ENCODE measurements at regions not wholly inside any gene's neighbourhood (a gene's known extent, or its start where the extent isn't known, plus 50 kb on each side); places are given as distances from the start of the nearest gene placed in this dataset.
A peak's percentile ranks its signal among the peaks of the same experiment; 100 is the strongest.

DNA sequence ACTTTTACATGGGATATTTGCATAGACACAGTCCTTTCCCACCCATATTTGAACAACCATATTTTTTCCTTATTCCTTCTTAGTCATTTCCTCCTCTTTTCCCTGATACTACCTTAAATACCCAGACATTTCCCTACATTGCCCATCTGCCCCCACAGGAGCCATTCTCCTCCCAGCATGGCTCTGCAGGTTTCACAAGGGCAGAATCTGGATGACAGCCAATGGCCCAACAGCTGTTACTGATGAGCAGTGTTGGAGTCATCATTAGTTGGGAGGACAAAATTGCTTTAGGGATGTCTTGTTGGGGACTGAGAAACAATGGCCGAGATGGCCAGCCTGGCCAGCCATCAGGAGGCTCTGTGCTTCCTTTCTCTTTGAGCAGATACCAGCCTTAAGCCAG is 209.5 kb downstream of the KLF5 start:
- H3K27me3 ChIP-seq = no peaks in the 10 kb centered on the region
- no peak overlapping the region for H3K27ac ChIP-seq
- H3K4me3 ChIP-seq = no peak overlapping the region
- no peaks in the 10 kb centered on the region for H3K4me1 ChIP-seq (ENCODE audit: low read depth)
- no peaks in the 10 kb centered on the region for H3K36me3 ChIP-seq
- H3K9me3 ChIP-seq (ENCODE audit: low read depth) = no peaks in the 10 kb centered on the region
- peak in 1 of 2 donors; percentile 38 for DNase-seq (ENCODE audit: low read depth in 1 of 2, low spot score in 1 of 2)
- TF ChIP-seq, protein P1, sequence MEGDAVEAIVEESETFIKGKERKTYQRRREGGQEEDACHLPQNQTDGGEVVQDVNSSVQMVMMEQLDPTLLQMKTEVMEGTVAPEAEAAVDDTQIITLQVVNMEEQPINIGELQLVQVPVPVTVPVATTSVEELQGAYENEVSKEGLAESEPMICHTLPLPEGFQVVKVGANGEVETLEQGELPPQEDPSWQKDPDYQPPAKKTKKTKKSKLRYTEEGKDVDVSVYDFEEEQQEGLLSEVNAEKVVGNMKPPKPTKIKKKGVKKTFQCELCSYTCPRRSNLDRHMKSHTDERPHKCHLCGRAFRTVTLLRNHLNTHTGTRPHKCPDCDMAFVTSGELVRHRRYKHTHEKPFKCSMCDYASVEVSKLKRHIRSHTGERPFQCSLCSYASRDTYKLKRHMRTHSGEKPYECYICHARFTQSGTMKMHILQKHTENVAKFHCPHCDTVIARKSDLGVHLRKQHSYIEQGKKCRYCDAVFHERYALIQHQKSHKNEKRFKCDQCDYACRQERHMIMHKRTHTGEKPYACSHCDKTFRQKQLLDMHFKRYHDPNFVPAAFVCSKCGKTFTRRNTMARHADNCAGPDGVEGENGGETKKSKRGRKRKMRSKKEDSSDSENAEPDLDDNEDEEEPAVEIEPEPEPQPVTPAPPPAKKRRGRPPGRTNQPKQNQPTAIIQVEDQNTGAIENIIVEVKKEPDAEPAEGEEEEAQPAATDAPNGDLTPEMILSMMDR (IDR thresholded peaks at IDR 0.05; ENCODE audit: low read depth, low read length) = no peak

DNA sequence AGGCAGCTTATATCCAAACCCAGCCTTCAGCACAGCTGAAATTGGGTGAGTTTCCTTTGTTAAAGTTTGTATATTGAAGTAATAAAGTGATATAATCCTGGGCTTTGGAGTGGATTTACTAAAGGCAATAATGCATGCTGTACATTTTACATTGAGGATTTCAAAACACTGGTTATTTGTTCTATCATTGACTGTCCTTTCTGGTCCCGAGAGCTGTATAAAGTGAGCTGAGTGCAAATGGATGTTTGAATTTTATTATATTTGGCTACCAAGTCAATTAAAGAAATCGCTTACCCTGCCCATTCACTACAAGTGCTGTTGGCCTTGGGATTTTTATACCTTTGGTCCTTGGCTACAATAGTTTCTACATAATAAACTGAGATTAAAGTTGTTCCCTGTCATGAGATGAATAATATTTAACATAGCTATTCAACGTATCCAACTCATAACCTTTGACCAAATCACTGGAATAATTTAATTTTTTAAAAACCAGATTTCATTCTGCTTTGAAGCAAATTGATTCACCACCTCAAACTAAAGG is 207.9 kb downstream of the KLF5 start:
- H3K4me3 ChIP-seq = no peak overlapping the region
- no peaks in the 10 kb centered on the region for H3K36me3 ChIP-seq
- no peaks in the 10 kb centered on the region for H3K9me3 ChIP-seq (ENCODE audit: low read depth)
- H3K4me1 ChIP-seq (ENCODE audit: low read depth) = no peaks in the 10 kb centered on the region
- H3K27ac ChIP-seq = no peak overlapping the region
- TF ChIP-seq, protein P1 (IDR thresholded peaks at IDR 0.05; ENCODE audit: low read depth, low read length) = no peak
- DNase-seq (ENCODE audit: low read depth in 1 of 2, low spot score in 1 of 2) = no peak
- H3K27me3 ChIP-seq = no peaks in the 10 kb centered on the region

DNA sequence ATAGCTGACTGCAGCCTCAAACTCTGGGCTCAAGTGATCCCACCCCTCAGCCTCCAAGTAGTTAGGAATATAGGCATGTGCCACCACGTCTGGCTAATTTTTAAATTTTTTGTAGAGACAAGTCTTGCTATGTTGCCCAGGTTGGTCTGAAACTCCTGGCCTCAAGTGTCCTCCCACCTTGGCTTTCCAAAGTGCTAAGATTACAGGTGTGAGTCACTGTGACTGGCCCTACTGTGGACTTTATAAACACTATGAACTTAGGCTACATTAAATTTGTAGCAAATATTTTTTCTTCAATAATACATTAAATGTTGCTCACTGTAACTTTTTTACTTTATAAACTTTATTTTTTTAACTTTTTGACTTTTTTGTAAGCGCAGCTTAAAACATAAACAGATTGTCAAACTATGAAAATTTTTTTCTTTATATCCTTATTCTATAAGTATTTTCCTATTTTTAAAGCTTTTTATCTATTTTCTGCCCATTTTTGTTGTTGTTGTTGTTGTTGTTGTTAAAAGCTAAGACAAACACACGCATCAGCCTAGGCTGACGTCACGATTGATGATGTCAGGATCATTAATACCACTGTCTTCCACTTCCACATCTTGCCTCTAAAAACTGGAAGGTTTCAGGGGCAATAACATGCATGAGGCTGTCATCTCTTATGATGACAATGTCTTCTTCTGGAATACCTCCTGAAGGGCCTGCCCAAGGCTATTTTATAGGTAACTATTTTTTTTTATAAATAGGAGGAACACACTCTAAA is 204.2 kb downstream of the KLF5 start:
- Histone ChIP-seq H3K4me1 (ENCODE audit: low read depth) (no peaks in the 10 kb centered on the region), H3K36me3 (no peaks in the 10 kb centered on the region)
- TF ChIP-seq, protein P1 (IDR thresholded peaks at IDR 0.05; ENCODE audit: low read depth, low read length) = no peak

DNA sequence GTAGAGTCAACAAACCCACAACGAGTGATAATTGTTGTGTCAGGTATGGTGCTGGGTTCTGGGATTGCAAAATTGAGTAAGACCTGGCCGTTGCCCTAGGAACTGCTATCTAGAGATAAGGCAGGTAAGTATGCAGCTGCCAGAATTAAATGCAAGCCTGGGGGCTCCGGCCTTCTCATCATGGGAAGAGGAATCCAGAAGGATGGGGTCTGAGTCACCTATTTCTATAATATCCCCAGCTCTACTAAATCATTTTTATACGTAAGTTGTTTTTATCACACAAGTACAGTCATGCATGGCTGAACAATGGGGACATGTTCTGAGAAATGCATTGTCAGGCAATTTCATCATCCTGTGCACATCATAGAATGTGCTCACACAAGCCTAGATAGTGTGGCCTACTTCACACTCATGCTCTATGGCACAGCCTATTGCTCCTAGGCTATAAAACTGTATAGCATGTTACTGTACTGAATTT is 203.0 kb downstream of the KLF5 start:
- Histone ChIP-seq H3K9me3 (ENCODE audit: low read depth) (no peaks in the 10 kb centered on the region), H3K36me3 (no peaks in the 10 kb centered on the region), H3K27ac (no peak overlapping the region), H3K4me1 (ENCODE audit: low read depth) (no peaks in the 10 kb centered on the region), H3K27me3 (no peaks in the 10 kb centered on the region), H3K4me3 (no peak overlapping the region)
- peak in 1 of 2 donors; percentile 40 for DNase-seq (ENCODE audit: low read depth in 1 of 2, low spot score in 1 of 2)
- TF ChIP-seq, protein P1 (IDR thresholded peaks at IDR 0.05; ENCODE audit: low read depth, low read length) = no peak

More for the DNA sequence above, 204.2 kb downstream of the KLF5 start:
- no peak overlapping the region for H3K27ac ChIP-seq
- H3K9me3 ChIP-seq (ENCODE audit: low read depth) = no peaks in the 10 kb centered on the region
- H3K27me3 ChIP-seq = no peaks in the 10 kb centered on the region
- DNase-seq (ENCODE audit: low read depth in 1 of 2, low spot score in 1 of 2) = no peak
- no peak overlapping the region for H3K4me3 ChIP-seq

DNA sequence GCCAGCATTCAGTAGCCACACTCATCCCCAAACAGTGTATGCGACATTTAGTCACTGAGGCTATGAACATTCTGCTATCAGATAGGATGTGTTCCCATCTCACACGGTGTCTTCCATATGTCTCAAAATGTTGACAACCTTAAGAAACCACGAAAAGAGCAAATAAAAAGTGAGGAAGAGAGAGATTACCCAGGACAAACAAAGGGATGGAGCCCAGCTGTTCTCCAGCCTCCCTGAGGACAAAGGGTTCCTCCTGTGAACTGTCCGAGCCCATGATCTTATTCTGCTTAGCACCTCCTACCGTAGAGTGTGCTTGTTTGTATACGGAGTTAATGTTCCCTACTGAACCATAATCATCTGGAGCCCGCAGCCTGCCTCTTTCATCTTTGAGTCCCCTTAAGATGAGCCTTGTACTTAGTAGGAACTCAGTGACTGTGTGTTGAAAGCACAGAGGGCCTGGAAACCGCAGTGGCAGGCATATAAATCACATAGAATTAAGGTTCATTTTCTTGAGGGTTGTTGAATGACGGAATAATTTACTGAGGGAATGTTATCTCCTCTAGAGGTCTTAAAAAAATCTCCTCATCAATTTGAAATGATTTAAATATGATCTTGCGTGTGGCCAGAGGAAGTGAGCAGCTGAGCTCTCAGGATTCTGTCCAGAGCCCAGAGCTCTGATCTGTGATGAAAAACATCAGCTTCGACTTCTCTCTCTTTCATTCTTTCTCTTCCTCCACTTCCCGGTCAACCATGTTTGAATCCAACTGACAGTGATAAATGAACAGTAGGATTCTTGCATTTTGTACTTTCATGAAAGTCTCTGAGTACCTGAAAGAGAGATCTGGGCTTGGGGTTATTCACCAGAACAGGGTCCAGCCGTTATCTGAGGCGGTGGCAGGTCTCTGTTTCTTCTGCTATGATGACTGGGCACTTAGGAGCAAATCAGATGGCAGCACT is 200.5 kb downstream of the KLF5 start:
- Histone ChIP-seq H3K36me3 (no peaks in the 10 kb centered on the region), H3K4me1 (ENCODE audit: low read depth) (no peaks in the 10 kb centered on the region), H3K4me3 (no peak overlapping the region), H3K27ac (no peak overlapping the region), H3K9me3 (ENCODE audit: low read depth) (no peaks in the 10 kb centered on the region), H3K27me3 (no peaks in the 10 kb centered on the region)
- DNase-seq (ENCODE audit: low read depth in 1 of 2, low spot score in 1 of 2) = peak in 1 of 2 donors; percentile 38
- TF ChIP-seq, protein P1 (IDR thresholded peaks at IDR 0.05; ENCODE audit: low read depth, low read length) = no peak

Measured in cardiac muscle cell (in vitro differentiated cells and primary cell).